ENCODE measurements at regions not wholly inside any gene's neighbourhood (a gene's known extent, or its start where the extent isn't known, plus 50 kb on each side); places are given as distances from the start of the nearest gene placed in this dataset.

DNA sequence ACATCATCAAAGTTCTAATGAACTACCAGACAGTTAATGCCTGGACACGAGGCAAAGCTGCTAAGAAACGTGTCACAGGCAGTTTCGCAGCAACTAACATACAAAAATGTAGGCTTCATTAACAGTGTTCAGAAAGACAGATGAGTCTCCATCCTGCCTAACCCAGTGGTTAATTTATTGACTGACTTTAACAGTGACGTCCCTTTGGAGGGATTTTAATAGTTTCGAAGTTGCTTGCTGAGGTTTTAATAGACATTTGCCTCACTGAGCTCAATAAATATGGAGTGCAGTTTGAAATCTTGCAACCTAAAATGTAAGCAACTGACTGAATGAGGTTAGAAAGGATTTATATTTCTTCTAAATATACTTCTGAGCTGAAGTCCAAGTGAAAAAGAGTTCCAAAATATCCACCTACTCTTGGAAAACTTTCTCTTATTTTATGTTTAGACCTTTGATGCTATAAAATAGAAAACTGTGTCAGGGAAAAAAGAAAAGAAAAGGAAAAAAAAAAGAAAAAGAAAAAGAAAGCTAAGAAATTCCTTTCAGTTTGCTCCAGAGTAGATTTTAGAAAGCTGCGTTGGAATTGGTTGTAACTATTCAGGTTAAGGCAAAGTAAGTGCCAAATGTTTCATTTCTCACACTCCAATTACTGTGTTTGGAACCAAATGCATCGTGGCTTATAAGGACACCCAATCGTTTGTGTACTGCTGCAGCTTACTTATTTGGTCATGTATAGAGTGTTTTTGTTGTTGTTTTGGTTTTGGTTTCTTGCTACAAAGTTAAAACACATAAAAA lies 2016.6 kb downstream of the MAT2B start:
- H3K4me1 ChIP-seq (ENCODE audit: control insufficient read depth, insufficient read depth, low read length) = no peaks in the 10 kb centered on the region
- DNase-seq = no peak
- Mint-ChIP-seq H3K27ac (no peak overlapping the region), H3K4me1 (no peaks in the 10 kb centered on the region), H3K27me3 (ENCODE audit: insufficient read depth) (no peaks in the 10 kb centered on the region), H3K36me3 (ENCODE audit: low read depth) (no peaks in the 10 kb centered on the region), H3K4me3 (no peak overlapping the region), H3K9me3 (no peaks in the 10 kb centered on the region)
- TF ChIP-seq, protein P1, sequence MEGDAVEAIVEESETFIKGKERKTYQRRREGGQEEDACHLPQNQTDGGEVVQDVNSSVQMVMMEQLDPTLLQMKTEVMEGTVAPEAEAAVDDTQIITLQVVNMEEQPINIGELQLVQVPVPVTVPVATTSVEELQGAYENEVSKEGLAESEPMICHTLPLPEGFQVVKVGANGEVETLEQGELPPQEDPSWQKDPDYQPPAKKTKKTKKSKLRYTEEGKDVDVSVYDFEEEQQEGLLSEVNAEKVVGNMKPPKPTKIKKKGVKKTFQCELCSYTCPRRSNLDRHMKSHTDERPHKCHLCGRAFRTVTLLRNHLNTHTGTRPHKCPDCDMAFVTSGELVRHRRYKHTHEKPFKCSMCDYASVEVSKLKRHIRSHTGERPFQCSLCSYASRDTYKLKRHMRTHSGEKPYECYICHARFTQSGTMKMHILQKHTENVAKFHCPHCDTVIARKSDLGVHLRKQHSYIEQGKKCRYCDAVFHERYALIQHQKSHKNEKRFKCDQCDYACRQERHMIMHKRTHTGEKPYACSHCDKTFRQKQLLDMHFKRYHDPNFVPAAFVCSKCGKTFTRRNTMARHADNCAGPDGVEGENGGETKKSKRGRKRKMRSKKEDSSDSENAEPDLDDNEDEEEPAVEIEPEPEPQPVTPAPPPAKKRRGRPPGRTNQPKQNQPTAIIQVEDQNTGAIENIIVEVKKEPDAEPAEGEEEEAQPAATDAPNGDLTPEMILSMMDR (conservative IDR thresholded peaks at IDR 0.05) = no peak
- H3K27ac ChIP-seq (ENCODE audit: low read depth, low read length) = no peak overlapping the region
- no peak overlapping the region for H3K4me3 ChIP-seq (ENCODE audit: low read length)
- no peaks in the 10 kb centered on the region for H3K9me3 ChIP-seq (ENCODE audit: control insufficient read depth, low read length)
- H3K9ac ChIP-seq (ENCODE audit: extremely low read depth, low read length, poor library complexity, severe bottlenecking) = no peak overlapping the region
- H3K36me3 ChIP-seq (ENCODE audit: control insufficient read depth, insufficient read depth, low read length) = no peaks in the 10 kb centered on the region
- 85 to 97% methylated on average over 4 to 8 of the region's 8 CpGs for WGBS, 2 experiments (ENCODE audit: insufficient coverage in 1 of 2, insufficient read length in 1 of 2)
- no peaks in the 10 kb centered on the region for H3K27me3 ChIP-seq (ENCODE audit: control insufficient read depth, insufficient read depth, low read length, poor library complexity, severe bottlenecking)

DNA sequence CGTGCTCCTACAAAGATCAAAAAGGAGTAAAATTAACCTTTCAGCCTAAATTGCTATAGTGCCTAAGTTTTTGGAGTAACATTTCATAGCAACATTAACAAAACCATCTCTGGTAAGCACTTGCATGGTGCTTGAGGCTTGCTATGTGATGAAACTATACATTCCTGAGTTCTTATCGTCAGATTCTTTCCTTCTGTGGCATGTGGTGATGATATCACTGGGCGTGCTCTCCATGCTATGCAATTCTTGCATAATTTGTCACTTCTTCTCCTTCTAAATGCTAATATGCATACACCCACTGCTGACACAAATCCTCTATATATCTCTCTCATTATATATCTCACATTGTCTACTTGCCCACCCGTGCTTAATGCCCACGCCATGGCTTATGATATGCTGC lies 2019.9 kb downstream of the MAT2B start:
- H3K9ac ChIP-seq (ENCODE audit: extremely low read depth, low read length, poor library complexity, severe bottlenecking) = no peak overlapping the region
- TF ChIP-seq, protein P1 (conservative IDR thresholded peaks at IDR 0.05) = no peak
- no peak for DNase-seq
- Mint-ChIP-seq H3K4me3 (no peak overlapping the region), H3K4me1 (no peaks in the 10 kb centered on the region), H3K9me3 (peaks cover 29% of the 10 kb centered on the region), H3K36me3 (ENCODE audit: low read depth) (no peaks in the 10 kb centered on the region), H3K27me3 (ENCODE audit: insufficient read depth) (no peaks in the 10 kb centered on the region), H3K27ac (no peak overlapping the region)
- H3K9me3 ChIP-seq (ENCODE audit: control insufficient read depth, low read length) = peaks cover 14% of the 10 kb centered on the region
- H3K4me1 ChIP-seq (ENCODE audit: control insufficient read depth, insufficient read depth, low read length) = no peaks in the 10 kb centered on the region
- 93% methylated on average over 3 to 5 of the region's 5 CpGs for WGBS, 2 experiments (ENCODE audit: insufficient coverage in 1 of 2, insufficient read length in 1 of 2)
- no peaks in the 10 kb centered on the region for H3K36me3 ChIP-seq (ENCODE audit: control insufficient read depth, insufficient read depth, low read length)
- no peak overlapping the region for H3K4me3 ChIP-seq (ENCODE audit: low read length)
- H3K27ac ChIP-seq (ENCODE audit: low read depth, low read length) = no peak overlapping the region
- H3K27me3 ChIP-seq (ENCODE audit: control insufficient read depth, insufficient read depth, low read length, poor library complexity, severe bottlenecking) = no peaks in the 10 kb centered on the region

DNA sequence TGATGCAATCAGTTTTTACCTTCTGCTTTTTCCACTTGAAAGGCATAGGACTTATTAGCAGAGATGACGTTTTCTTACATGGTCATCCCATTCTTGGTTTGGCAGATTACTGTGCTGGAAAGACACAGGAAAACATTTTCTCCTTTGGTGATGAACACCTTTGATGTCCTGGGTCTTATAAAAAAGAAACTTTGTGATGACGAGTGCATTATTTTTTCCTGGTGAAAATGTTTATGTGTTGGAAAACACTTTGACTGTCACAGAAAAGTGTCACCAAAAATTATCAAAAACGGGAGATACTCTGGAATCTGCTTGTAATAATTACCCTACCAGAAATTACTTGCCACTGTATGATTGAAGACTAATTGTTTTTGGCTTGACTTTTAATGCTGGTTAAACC lies 2020.9 kb downstream of the MAT2B start:
- no peak overlapping the region for H3K9ac ChIP-seq (ENCODE audit: extremely low read depth, low read length, poor library complexity, severe bottlenecking)
- TF ChIP-seq, protein P1 (conservative IDR thresholded peaks at IDR 0.05) = no peak
- H3K9me3 ChIP-seq (ENCODE audit: control insufficient read depth, low read length) = peaks cover 17% of the 10 kb centered on the region
- no peaks in the 10 kb centered on the region for H3K27me3 Mint-ChIP-seq (ENCODE audit: insufficient read depth)
- H3K4me3 ChIP-seq (ENCODE audit: low read length) = no peak overlapping the region
- no peak overlapping the region for H3K27ac ChIP-seq (ENCODE audit: low read depth, low read length)
- no peaks in the 10 kb centered on the region for H3K4me1 ChIP-seq (ENCODE audit: control insufficient read depth, insufficient read depth, low read length)
- 93 to 94% methylated on average over 2 to 3 of the region's 3 CpGs for WGBS, 2 experiments (ENCODE audit: insufficient coverage in 1 of 2, insufficient read length in 1 of 2)
- no peak overlapping the region for H3K27ac Mint-ChIP-seq
- no peaks in the 10 kb centered on the region for H3K36me3 Mint-ChIP-seq (ENCODE audit: low read depth)
- no peaks in the 10 kb centered on the region for H3K27me3 ChIP-seq (ENCODE audit: control insufficient read depth, insufficient read depth, low read length, poor library complexity, severe bottlenecking)
- no peaks in the 10 kb centered on the region for H3K4me1 Mint-ChIP-seq
- DNase-seq = no peak
- peaks cover 29% of the 10 kb centered on the region for H3K9me3 Mint-ChIP-seq
- no peaks in the 10 kb centered on the region for H3K36me3 ChIP-seq (ENCODE audit: control insufficient read depth, insufficient read depth, low read length)
- no peak overlapping the region for H3K4me3 Mint-ChIP-seq

Data from endodermal cell (in vitro differentiated cells).